HFF-Myc (cell line): ENCODE measurements at regions not wholly inside any gene's neighbourhood (a gene's known extent, or its start where the extent isn't known, plus 50 kb on each side); places are given as distances from the start of the nearest gene placed in this dataset.
A peak's percentile ranks its signal among the peaks of the same experiment; 100 is the strongest.

Experiments
- DNase-seq: peaks from one replicate; pipeline ENCODE4 v3.0.0-alpha.2; 2011; ENCODE audit warnings: low read depth; ENCODE audit errors: extremely low read depth
- H3K4me3 ChIP-seq: replicated peaks from 2 replicates; pipeline ENCODE4 v1.5.1; 2011; ENCODE audit warnings: low read depth, mild to moderate bottlenecking, control low read depth, low read length
- CTCF ChIP-seq: IDR thresholded peaks from 2 replicates; pipeline ENCODE4 v1.5.1; 2012; ENCODE audit warnings: mild to moderate bottlenecking, low read depth, low read length, control low read depth; ENCODE audit errors: missing control alignments

GRCh38 chr11:22508665-22509064 lies 117.0 kb downstream of the FANCF start:
- DNase-seq, result no peak
- no peak overlapping the region for H3K4me3 ChIP-seq
- TF ChIP-seq CTCF, result no peak

- H3K4me3 ChIP-seq, result no peak overlapping the region
- no peak for DNase-seq
- TF ChIP-seq CTCF, result no peak
Measured at GRCh38 chr11:22497474-22497873, 128.1 kb downstream of the FANCF start.

- 0 out of 2 replicates have a peak overlapping the region, but pooled peaks have one; percentile 12 for H3K4me3 ChIP-seq
- no peak for TF ChIP-seq CTCF
- peak; percentile 86 for DNase-seq
Measured at GRCh38 chr11:22491555-22492225, 133.9 kb downstream of the FANCF start.

GRCh38 chr11:22479971-22480720 lies 142.0 kb downstream of the SLC17A6 start:
- DNase-seq, result no peak
- no peak for TF ChIP-seq CTCF
- H3K4me3 ChIP-seq, result no peak overlapping the region

- no peak for TF ChIP-seq CTCF
- no peak overlapping the region for H3K4me3 ChIP-seq
- no peak for DNase-seq
Measured at GRCh38 chr11:22479208-22479607, 141.0 kb downstream of the SLC17A6 start.

- no peak for TF ChIP-seq CTCF
- DNase-seq, result no peak
- no peak overlapping the region for H3K4me3 ChIP-seq
Measured at GRCh38 chr11:22478169-22478568, 140.0 kb downstream of the SLC17A6 start.
